DOHH2 (cell line): ENCODE measurements at regions not wholly inside any gene's neighbourhood (a gene's known extent, or its start where the extent isn't known, plus 50 kb on each side); places are given as distances from the start of the nearest gene placed in this dataset.

Experiments used
- H3F3A ChIP-seq: fragments of 200-600 bp; sonication (generic), shearing (Covaris generic); 2 replicates; pipeline ENCODE4 v1.6.0; 2016; ENCODE audit warnings: antibody characterized with exemption, mild to moderate bottlenecking; ENCODE audit not compliant: control insufficient read depth, insufficient read depth
- H3K27ac ChIP-seq: fragments of 200-600 bp; sonication (generic); 2 replicates; pipeline ENCODE4 v1.5.1; 2014; ENCODE audit warnings: low read depth, mild to moderate bottlenecking, low read length, moderate library complexity
- H3K27me3 ChIP-seq: fragments of 200-600 bp; sonication (generic); 2 replicates; pipeline ENCODE4 v1.6.1; 2014; ENCODE audit warnings: mild to moderate bottlenecking, low read length, mixed read lengths; ENCODE audit not compliant: control insufficient read depth
- H3K36me3 ChIP-seq: fragments of 200-600 bp; sonication (generic); 2 replicates; pipeline ENCODE4 v1.6.1; 2014; ENCODE audit warnings: mild to moderate bottlenecking, low read length, moderate library complexity, mixed read lengths; ENCODE audit not compliant: control insufficient read depth
- H3K4me1 ChIP-seq: fragments of 200-600 bp; sonication (generic); 2 replicates; pipeline ENCODE4 v1.6.1; 2014; ENCODE audit warnings: mild to moderate bottlenecking, low read length, mixed read lengths; ENCODE audit not compliant: control insufficient read depth
- H3K4me2 ChIP-seq: fragments of 200-600 bp; sonication (generic); 2 replicates; pipeline ENCODE4 v1.6.0; 2014; ENCODE audit warnings: mild to moderate bottlenecking, low read length, moderate library complexity
- H3K4me3 ChIP-seq: fragments of 200-600 bp; sonication (generic); 2 replicates; pipeline ENCODE4 v1.5.1; 2014; ENCODE audit warnings: mild to moderate bottlenecking, low read length, mixed read lengths
- H3K79me2 ChIP-seq: fragments of 200-600 bp; sonication (generic); 2 replicates; pipeline ENCODE4 v1.6.1; 2014; ENCODE audit warnings: mild to moderate bottlenecking, low read length, mixed read lengths; ENCODE audit not compliant: control insufficient read depth
- H3K9me2 ChIP-seq: fragments of 200-600 bp; sonication (generic); replicated peaks from 2 replicates; pipeline ENCODE4 v1.6.1; 2014; ENCODE audit warnings: mild to moderate bottlenecking, low read length, mixed read lengths; ENCODE audit not compliant: control insufficient read depth
- H3K9me3 ChIP-seq: fragments of 200-600 bp; sonication (generic); 2 replicates; pipeline ENCODE4 v1.6.1; 2014; ENCODE audit warnings: antibody characterized with exemption, low read length, mixed read lengths; ENCODE audit not compliant: control insufficient read depth, insufficient read depth
- H4K20me1 ChIP-seq: fragments of 200-600 bp; sonication (generic); 2 replicates; pipeline ENCODE4 v1.6.0; 2014; ENCODE audit warnings: low read depth, mild to moderate bottlenecking, antibody characterized with exemption, low read length, moderate library complexity; ENCODE audit not compliant: control insufficient read depth, insufficient read depth
- CTCF ChIP-seq: fragments of 200-600 bp; sonication (generic); IDR thresholded peaks from one replicate; pipeline ENCODE4 v1.5.1; 2014; ENCODE audit warnings: antibody characterized with exemption, mild to moderate bottlenecking, low read depth, low read length; ENCODE audit not compliant: poor library complexity, severe bottlenecking
- EZH2phosphoT487 ChIP-seq: fragments of 200-600 bp; sonication (generic); IDR thresholded peaks from 2 replicates; pipeline ENCODE4 v1.6.1; 2017; ENCODE audit warnings: borderline replicate concordance, mild to moderate bottlenecking, antibody characterized with exemption, low read length, moderate library complexity, mixed read lengths

GRCh38 chr9:115650768-115651167 is 502.8 kb upstream of the PAPPA start:
- Histone ChIP-seq H3K27me3 (no peaks in the 10 kb centered on the region), H3K4me2 (no peak overlapping the region), H3F3A (no peaks in the 10 kb centered on the region), H3K4me1 (no peaks in the 10 kb centered on the region), H3K79me2 (no peaks in the 10 kb centered on the region), H3K36me3 (no peaks in the 10 kb centered on the region), H3K4me3 (no peak overlapping the region), H3K27ac (no peak overlapping the region), H3K9me3 (no peaks in the 10 kb centered on the region), H4K20me1 (no peaks in the 10 kb centered on the region), H3K9me2 (no peaks in the 10 kb centered on the region)
- TF ChIP-seq EZH2phosphoT487 (no peak), CTCF (no peak)

DNA sequence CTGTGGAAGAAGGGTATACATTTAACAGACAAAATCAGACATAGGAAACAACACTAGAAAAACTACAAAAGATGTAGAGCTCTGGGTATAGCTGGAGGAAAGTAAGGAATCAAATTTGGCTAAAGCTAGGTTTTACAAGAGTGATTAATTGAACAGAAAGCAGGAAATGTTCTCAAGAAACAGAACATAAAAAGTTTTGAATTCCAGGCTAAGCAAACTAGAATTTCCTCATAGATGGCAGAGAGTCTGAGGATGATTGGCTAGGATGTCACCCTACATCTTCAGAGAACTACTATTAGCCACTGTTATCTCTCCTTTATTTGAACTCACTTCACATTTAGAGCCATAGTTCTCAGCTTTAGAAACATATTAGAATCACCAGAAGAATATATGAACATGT is 502.1 kb upstream of the PAPPA start:
- Histone ChIP-seq H3K36me3 (no peaks in the 10 kb centered on the region), H3K4me3 (no peak overlapping the region), H3K4me1 (no peaks in the 10 kb centered on the region), H3K9me2 (no peaks in the 10 kb centered on the region), H3F3A (no peaks in the 10 kb centered on the region), H4K20me1 (no peaks in the 10 kb centered on the region), H3K27me3 (no peaks in the 10 kb centered on the region), H3K4me2 (no peak overlapping the region), H3K27ac (no peak overlapping the region), H3K79me2 (no peaks in the 10 kb centered on the region), H3K9me3 (no peaks in the 10 kb centered on the region)
- no peak for TF ChIP-seq EZH2phosphoT487
- no peak for TF ChIP-seq CTCF

- Histone ChIP-seq H3F3A (no peaks in the 10 kb centered on the region), H3K79me2 (no peaks in the 10 kb centered on the region), H3K27ac (no peak overlapping the region), H3K4me3 (no peak overlapping the region), H3K4me1 (no peaks in the 10 kb centered on the region), H3K36me3 (no peaks in the 10 kb centered on the region), H3K4me2 (no peak overlapping the region), H3K9me3 (no peaks in the 10 kb centered on the region), H3K9me2 (no peaks in the 10 kb centered on the region), H4K20me1 (no peaks in the 10 kb centered on the region), H3K27me3 (no peaks in the 10 kb centered on the region)
- TF ChIP-seq CTCF (no peak), EZH2phosphoT487 (no peak)
Measured at GRCh38 chr9:115653171-115653606, 500.4 kb upstream of the PAPPA start.

- Histone ChIP-seq H3K4me2 (no peak overlapping the region), H3F3A (no peaks in the 10 kb centered on the region)
Measured at GRCh38 chr9:115657695-115658094, 495.9 kb upstream of the PAPPA start.

More at GRCh38 chr9:115657695-115658094, 495.9 kb upstream of the PAPPA start:
- H3K27me3 ChIP-seq = no peaks in the 10 kb centered on the region
- H3K4me3 ChIP-seq = no peak overlapping the region
- H4K20me1 ChIP-seq = no peaks in the 10 kb centered on the region
- H3K9me3 ChIP-seq = no peaks in the 10 kb centered on the region
- TF ChIP-seq CTCF (no peak), EZH2phosphoT487 (no peak)
- no peak overlapping the region for H3K27ac ChIP-seq
- no peaks in the 10 kb centered on the region for H3K4me1 ChIP-seq
- no peaks in the 10 kb centered on the region for H3K9me2 ChIP-seq
- H3K36me3 ChIP-seq = no peaks in the 10 kb centered on the region
- no peaks in the 10 kb centered on the region for H3K79me2 ChIP-seq
